ENCODE measurements at regions not wholly inside any gene's neighbourhood (a gene's known extent, or its start where the extent isn't known, plus 50 kb on each side); places are given as distances from the start of the nearest gene placed in this dataset.

GRCh38 chr2:58508006-58508405, 266.9 kb upstream of the FANCL start:
- TF ChIP-seq CTCF (conservative IDR thresholded peaks at IDR 0.05) (no peak), EZH2 (IDR thresholded peaks at IDR 0.05; ENCODE audit: low read depth) (no peak)

Measured in PC-9 (cell line).